Tongue (tissue), 1 donor: ENCODE measurements at regions not wholly inside any gene's neighbourhood (a gene's known extent, or its start where the extent isn't known, plus 50 kb on each side); places are given as distances from the start of the nearest gene placed in this dataset.

Source experiments
- DNase-seq: peaks from one replicate; pipeline ENCODE4 v3.0.0-alpha.2; 2015

- DNase-seq, result no peak
Observed at GRCh38 chr15:91685436-91685835, 168.1 kb upstream of the SLCO3A1 start.

- no peak for DNase-seq
Observed at GRCh38 chr15:91688811-91689210, 164.7 kb upstream of the SLCO3A1 start.

- no peak for DNase-seq
Observed at GRCh38 chr15:91689377-91689776, 164.1 kb upstream of the SLCO3A1 start.

DNA sequence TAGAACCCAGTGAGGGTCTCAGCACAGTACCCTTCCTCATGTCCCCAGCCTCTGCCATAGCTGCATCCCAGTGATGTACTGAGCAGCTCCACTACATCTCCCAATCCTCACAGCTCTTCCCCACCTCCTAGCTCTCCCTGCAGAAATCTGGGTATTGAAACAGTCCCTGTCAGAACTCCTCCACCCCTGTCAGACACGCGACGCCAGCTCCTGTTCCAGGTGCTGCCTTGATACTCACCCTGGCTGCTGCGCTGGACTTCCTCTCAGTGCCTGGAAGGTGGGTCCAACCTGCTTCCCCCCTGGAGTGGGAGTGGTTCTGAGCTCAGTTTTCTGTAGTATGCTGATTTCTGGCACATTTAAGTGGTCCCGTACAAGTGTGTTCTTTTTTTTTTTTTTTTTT lies 160.9 kb upstream of the SLCO3A1 start:
- DNase-seq, result no peak

DNA sequence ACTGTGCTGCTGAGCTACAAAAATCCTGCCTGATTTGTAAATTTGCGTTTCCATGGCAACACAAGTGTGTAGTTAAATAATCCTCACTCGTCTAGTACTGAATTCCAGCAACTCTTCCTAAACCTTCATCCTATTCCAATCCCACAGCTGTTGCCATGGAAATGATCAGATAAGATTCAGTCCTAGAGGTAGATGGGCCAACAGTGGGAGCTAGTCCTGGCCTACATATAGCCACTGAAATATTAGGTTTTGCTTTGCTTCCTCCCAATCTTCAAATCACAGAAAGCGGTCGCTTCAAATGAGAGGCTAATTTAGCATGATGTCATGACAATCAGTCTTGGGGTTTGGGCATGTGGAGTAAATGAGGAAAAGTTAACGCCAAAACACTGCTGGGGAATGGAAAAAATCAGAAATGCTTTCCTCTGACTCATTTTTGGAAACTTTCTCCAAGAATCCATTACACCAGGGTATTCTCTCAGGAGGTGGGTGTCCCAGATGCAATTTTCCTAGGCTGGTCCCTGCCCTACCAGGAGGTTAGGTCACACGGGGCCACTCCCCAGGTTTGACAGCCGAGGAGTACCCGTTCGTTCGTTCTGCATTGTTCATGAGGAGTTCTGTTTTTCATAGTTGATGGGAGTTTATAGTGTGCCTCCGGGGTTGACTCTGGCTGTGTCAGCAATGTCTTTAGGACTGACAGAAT lies 159.2 kb upstream of the SLCO3A1 start:
- peak; percentile 85 for DNase-seq

DNA sequence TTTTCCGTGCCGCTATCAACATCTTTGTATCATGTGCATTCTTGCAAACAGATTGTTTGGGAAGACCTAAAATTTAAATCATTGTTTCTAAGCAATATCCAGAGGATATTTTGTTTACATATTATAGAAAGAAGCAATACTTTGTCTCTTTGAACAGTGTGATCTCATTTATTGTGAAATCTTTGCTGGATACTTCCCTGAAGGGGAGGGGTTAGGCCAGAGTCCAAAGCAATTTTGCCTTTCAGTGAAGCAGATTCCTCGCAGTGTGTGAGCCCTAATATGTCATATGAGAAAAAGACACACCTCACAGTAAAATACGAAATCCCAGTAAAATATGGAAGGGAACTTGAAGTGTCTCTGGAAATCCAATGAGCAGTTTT lies 158.7 kb upstream of the SLCO3A1 start:
- peak; percentile 84 for DNase-seq

DNA sequence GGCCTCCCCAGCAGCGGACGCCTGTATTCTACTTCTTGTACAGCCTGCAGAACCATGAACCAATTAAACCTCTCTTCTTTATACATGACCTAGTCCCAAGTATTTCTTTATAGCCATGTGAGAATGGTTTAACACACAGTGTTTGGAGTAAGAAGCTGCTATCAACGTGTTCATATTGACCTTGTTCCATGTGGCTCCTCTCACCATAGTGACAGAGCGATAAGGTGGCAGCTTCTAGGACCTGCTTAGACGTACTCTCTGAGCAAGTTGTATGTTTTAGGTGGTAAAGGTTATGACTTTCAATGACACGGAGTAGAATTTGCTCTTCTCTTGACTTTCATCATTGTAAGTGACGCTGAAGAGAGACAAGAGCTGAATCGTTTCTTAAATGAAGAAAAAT lies 157.7 kb upstream of the SLCO3A1 start:
- no peak for DNase-seq

DNA sequence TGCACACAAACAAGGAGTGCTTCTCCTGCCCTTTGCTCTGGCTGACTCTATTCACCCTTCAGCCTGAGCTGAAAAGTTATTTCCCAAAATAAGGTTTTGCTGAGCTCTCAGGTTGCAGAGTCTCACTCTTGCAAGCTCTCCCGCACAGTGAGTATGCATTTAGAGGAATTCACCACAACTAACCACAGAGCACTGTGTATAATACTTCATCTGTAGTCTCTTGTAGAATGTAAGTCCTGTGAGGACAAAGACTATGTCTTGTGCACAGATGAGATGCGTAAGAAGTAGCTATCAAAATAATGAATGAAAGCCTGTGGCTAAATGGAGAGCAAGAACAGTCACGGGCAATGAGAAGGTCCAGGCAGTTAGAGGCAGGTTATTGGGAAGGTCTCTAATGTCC lies 156.5 kb upstream of the SLCO3A1 start:
- DNase-seq, result no peak

DNA sequence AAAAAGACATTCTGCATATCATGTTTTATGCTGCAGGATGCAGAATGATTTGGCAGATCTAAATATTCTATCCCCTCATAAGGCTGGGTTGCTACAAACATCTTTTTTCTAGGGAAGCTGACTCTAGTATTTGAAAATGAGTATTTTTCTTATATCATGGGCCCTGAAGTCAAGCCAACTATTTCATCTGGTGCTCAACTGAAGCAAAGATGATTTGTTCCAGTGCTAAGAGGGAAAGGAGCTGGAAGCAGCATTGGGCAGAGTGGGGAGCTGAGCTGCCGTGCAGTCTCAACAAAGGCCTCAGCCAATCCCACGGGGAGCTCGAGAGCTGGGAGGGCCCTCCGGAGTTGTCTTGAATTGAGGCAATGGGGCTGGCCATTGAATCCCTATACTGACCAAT lies 155.3 kb upstream of the SLCO3A1 start:
- DNase-seq, result peak; percentile 30

DNA sequence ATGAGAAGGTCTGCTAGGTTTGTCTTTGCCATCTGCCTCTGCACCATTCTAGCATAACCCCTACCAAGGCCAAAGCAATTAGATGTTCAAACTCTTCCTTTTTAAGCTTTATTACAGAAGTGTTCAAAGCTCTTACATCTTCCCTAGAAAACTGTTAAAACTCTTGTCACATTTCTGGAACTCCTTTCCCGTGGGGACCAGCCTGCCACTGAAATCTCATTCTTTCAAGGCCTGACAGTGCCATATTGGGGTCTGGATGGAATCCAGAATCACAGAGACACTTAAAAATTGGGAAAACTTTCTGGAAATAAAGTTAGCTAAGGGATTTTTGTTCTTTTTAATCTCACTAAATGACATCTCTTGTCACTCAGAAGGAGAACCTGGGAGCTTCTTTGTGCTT lies 153.8 kb upstream of the SLCO3A1 start:
- DNase-seq, result no peak

DNA sequence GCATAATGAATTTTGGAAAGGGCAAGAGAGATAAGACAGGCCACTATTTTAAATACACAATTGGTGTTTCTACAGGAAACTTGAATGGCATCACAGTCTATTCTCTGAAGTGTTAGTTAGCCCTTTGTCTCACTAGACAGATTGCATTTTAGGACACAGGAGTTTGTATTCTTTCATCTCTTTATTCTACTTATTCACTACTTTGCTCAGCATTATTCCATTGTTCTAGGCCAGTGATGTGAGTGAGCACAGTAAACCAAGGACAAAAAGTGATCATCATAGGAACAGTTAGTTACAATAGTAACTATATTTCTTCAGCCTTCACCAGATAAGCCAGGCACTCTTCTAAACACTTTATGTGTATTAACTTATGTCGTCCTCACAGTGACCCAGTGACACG lies 150.2 kb upstream of the SLCO3A1 start:
- no peak for DNase-seq

DNA sequence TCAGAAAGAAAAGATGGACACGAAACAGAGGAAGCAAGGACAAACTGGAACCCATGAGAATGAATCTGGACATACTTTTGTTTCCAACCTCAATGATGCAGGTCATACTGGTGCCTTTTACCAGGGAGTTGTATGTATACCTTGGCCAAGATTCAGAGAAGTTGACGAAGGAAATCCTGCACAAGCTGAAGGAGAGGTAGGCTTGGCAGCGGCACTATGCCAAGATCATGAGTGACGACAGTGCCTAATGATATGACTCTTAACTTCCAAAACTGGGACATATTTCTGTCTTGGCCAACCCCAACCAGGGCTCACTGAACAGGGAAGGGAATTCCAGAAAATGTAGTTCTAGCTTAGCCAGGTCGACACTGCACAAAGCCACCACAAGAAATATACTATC lies 149.2 kb upstream of the SLCO3A1 start:
- no peak for DNase-seq

DNA sequence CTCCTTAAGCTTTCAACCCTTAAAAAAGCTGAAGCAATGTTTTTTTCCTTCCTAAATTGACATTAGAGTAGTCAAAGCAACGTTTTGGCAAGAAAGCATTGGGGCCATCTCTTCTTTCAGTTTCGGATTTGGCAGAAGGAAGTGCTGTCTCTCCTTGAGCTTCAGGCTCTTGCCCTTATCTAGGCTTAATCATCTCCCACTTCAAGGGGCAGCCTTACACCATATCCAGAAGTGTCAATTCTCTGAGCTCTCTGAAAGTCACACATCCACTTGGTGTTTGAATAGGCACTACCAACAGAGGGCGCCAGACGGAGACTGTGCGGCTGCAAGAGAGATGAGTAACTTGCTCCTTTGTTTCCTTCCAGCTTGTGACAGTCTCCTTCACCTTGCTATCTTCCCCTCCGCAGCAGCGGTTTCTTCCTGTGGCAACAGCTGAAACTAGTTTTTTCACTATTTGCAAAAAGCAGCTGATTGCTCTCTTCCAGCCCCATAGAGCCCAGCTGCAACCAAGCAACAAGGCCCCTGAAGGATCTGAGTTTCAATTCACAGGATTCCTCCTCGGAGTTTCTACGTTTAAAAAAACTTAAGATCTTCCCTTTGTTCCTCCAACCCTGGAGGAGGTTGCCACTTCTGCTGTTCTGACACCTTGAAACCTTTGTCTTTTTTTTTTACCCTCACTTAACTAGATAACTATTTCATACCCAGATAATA lies 147.0 kb upstream of the SLCO3A1 start:
- peak; percentile 82 for DNase-seq

DNA sequence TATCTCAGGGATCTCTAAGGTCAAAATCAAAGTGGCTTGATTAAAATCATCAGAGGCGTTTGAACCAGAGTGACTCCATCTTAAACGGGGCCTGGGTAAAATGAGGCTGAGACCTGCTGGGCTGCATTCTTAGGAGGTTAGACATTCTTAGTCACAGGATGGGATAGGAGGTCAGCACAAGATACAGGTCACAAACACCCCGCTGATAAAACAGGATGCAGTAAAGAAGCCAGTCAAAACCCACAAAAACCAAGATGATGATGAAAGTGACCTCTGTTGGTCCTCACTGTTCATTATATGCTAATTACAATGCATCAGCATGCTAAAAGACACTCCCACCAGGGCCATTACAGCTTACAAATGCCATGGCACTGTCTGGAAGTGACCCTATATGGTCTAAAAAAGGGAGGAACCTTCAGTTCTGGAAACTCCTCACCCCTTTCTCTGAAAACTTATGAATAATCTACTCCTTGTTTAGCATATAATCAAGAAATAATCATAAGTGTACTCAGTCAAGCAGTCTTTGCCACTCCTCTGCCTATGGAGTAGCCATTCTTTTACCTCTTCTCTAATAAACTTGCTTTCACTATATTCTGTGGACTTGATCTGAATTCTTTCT lies 143.3 kb upstream of the SLCO3A1 start:
- DNase-seq, result no peak

- no peak for DNase-seq
Observed at GRCh38 chr15:91711384-91712033, 142.0 kb upstream of the SLCO3A1 start.

- no peak for DNase-seq
Observed at GRCh38 chr15:91712286-91712685, 141.2 kb upstream of the SLCO3A1 start.

- DNase-seq, result no peak
Observed at GRCh38 chr15:91716536-91716935, 137.0 kb upstream of the SLCO3A1 start.

GRCh38 chr15:91717811-91718210 lies 135.7 kb upstream of the SLCO3A1 start:
- no peak for DNase-seq

- DNase-seq, result no peak
Observed at GRCh38 chr15:91723959-91724358, 129.5 kb upstream of the SLCO3A1 start.

DNA sequence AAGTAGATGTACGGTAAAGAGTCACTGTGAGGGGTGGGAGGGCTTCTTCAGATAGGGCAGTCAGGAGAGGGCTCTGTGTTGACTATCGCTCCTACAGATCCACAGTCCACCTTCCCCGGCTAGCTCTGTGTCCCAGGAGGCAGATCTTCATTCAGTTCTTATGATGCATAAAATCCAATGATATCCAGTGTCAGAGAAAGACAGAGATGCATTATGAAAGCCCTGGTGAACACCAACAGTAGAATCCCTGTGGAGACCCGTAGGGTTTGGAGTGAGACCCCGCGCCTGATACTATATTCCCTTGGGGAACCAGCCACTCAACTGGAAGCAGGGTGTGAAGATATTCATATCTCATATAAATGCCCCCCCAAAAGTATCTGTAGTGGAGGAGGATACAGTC lies 119.8 kb upstream of the SLCO3A1 start:
- DNase-seq, result no peak

DNA sequence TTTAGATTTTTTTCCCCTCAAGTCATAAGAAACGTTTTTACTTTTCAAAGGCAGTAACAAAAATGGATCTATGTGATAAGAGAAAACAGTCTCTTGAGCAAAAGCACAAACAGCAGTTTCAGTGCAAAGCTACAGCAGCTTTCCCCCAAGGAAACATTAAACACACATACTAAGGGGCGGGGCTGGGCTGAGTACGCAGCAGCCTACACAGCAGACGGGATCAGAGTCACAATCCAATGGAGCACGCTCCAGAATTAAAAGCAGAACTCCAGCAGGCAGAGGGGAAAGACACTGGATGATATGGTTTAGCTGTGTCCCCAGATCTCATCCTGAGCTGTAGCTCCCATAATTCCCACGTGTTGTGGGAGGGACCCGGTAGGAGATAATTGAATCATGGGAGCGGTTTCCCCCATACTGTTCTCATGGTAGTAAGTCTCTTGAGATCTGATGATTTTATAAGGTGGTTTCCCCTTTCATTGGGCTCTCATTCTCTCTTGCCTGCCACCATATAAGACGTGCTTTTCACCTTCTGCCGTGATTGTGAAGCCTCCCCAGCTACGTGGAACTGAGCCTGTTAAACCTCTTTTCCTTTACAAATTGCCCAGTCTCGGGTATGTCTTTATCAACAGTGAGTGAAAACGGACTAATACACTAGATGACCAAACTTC lies 116.2 kb upstream of the SLCO3A1 start:
- DNase-seq, result no peak

- DNase-seq, result no peak
Observed at GRCh38 chr15:91741986-91742385, 111.5 kb upstream of the SLCO3A1 start.

GRCh38 chr15:91751611-91752010 lies 101.9 kb upstream of the SLCO3A1 start:
- no peak for DNase-seq
